Natural killer cell (primary cell): ENCODE measurements at regions not wholly inside any gene's neighbourhood (a gene's known extent, or its start where the extent isn't known, plus 50 kb on each side); places are given as distances from the start of the nearest gene placed in this dataset.
A peak's percentile ranks its signal among the peaks of the same experiment; 100 is the strongest.
"Not testable (repeated sequence)": the region's sequence is repeated elsewhere in the genome, so short reads cannot be mapped to it uniquely, and the experiment has no call there.

Source experiments
- ATAC-seq, 3 donors: fragments of 150-1000 bp in 2 of 3; fragments of 200-7000 bp in 1 of 3; cut with Tn5 transposase; 1 replicate in 1 of 3; 2 replicates in 2 of 3; pipeline ENCODE4 v1.10.0; 2021; ENCODE audit warnings: mild to moderate bottlenecking in 2 of 3, moderate library complexity in 2 of 3
- DNase-seq, 2 donors: peaks; one replicate each; pipeline versions ENCODE4 v3.0.0 to v3.0.0-alpha.2; 2013 to 2021; ENCODE audit warnings: mixed read lengths in 1 of 2
- H3K27ac ChIP-seq: one replicate; pipeline ENCODE4 v1.5.1; 2013; ENCODE audit warnings: mild to moderate bottlenecking, low read length
- H3K27me3 ChIP-seq: one replicate; pipeline ENCODE4 v1.6.1; 2013; ENCODE audit warnings: low read length; ENCODE audit not compliant: control insufficient read depth, insufficient read depth
- H3K36me3 ChIP-seq: one replicate; pipeline ENCODE4 v1.6.1; 2013; ENCODE audit warnings: low read length; ENCODE audit not compliant: control insufficient read depth, insufficient read depth
- H3K4me1 ChIP-seq: one replicate; pipeline ENCODE4 v1.6.1; 2013; ENCODE audit warnings: low read length; ENCODE audit not compliant: control insufficient read depth, insufficient read depth
- H3K4me3 ChIP-seq: one replicate; pipeline ENCODE4 v1.5.1; 2013; ENCODE audit warnings: low read length
- H3K9me3 ChIP-seq: one replicate; pipeline ENCODE4 v1.6.1; 2013; ENCODE audit warnings: low read length; ENCODE audit not compliant: control insufficient read depth, insufficient read depth
- H3K27ac Mint-ChIP-seq, 2 donors: one replicate each; pipeline ENCODE4 v1.8.0; 2022; ENCODE audit warnings: mild to moderate bottlenecking in 2 of 2, mixed read lengths in 2 of 2, moderate library complexity in 1 of 2
- H3K27me3 Mint-ChIP-seq, 2 donors: one replicate each; pipeline ENCODE4 v1.8.0; 2022; ENCODE audit warnings: low read depth in 2 of 2, mixed read lengths in 2 of 2
- H3K36me3 Mint-ChIP-seq: one replicate; pipeline ENCODE4 v1.8.0; 2022; ENCODE audit warnings: mixed read lengths
- H3K4me1 Mint-ChIP-seq, 2 donors: one replicate each; pipeline ENCODE4 v1.8.0; 2022; ENCODE audit warnings: mixed read lengths in 2 of 2
- H3K4me3 Mint-ChIP-seq: one replicate; pipeline ENCODE4 v1.8.0; 2022; ENCODE audit warnings: mild to moderate bottlenecking, moderate library complexity, mixed read lengths
- H3K9me3 Mint-ChIP-seq, 2 donors: one replicate each; pipeline ENCODE4 v1.8.0; 2022; ENCODE audit warnings: mixed read lengths in 2 of 2
- CTCF ChIP-seq: fragments of 200-600 bp; IDR thresholded peaks from one replicate; pipeline ENCODE4 v1.8.0; 2022; ENCODE audit warnings: antibody characterized with exemption
- WGBS: methylation state at CpG from one replicate; pipeline ENCODE4 v1.1.7; 2013; ENCODE audit warnings: missing lambda C conversion rate; ENCODE audit not compliant: insufficient coverage; 5-methylcytosine and 5-hydroxymethylcytosine counted together
- intact Hi-C: fragments of 100-400 bp; cut with micrococcal nuclease; formaldehyde crosslinking; loops from one replicate; pipeline ENCODE4 v1.14.2; 2022

GRCh38 chr10:33653584-33654367 lies 319.3 kb upstream of the NRP1 start:
- H3K9me3 ChIP-seq = no peaks in the 10 kb centered on the region
- no peaks in the 10 kb centered on the region for H3K36me3 ChIP-seq
- ATAC-seq = peak in 1 of 3 donors; percentile 59
- H3K4me1 ChIP-seq = peaks cover 29% of the 10 kb centered on the region
- no peak for TF ChIP-seq CTCF
- intact Hi-C loops = no loop called here
- H3K27me3 ChIP-seq = no peaks in the 10 kb centered on the region
- peaks cover 6% of the 10 kb centered on the region for H3K36me3 Mint-ChIP-seq
- 76% methylated on average over 6 of the region's 7 CpGs for WGBS
- H3K4me1 Mint-ChIP-seq = peaks cover 23 to 33% of the 10 kb centered on the region in 2 donors
- peaks cover 0 to 1% of the 10 kb centered on the region in 2 donors for H3K9me3 Mint-ChIP-seq
- no peak for DNase-seq
- H3K27me3 Mint-ChIP-seq = peaks cover 25 to 76% of the 10 kb centered on the region in 2 donors
- no peak overlapping the region for H3K27ac Mint-ChIP-seq
- no peak overlapping the region for H3K4me3 ChIP-seq
- peak overlapping the region; percentile 59 for H3K4me3 Mint-ChIP-seq
- H3K27ac ChIP-seq = no peak overlapping the region

- H3K36me3 Mint-ChIP-seq = peaks cover 6% of the 10 kb centered on the region
- peaks cover 23 to 33% of the 10 kb centered on the region in 2 donors for H3K4me1 Mint-ChIP-seq
- H3K27ac Mint-ChIP-seq = no peak overlapping the region
Observed at GRCh38 chr10:33652870-33653269, 318.4 kb upstream of the NRP1 start.

GRCh38 chr10:33650131-33650530 lies 315.7 kb upstream of the NRP1 start:
- H3K4me3 ChIP-seq, H3K27me3 ChIP-seq, ATAC-seq, H3K27ac Mint-ChIP-seq, H3K36me3 Mint-ChIP-seq, intact Hi-C loops, H3K27ac ChIP-seq, H3K9me3 Mint-ChIP-seq, H3K9me3 ChIP-seq, H3K4me3 Mint-ChIP-seq, DNase-seq, H3K36me3 ChIP-seq: not testable (repeated sequence)
- H3K27me3 Mint-ChIP-seq = peaks cover 27 to 55% of the 10 kb centered on the region in 2 donors
- H3K4me1 Mint-ChIP-seq = peaks cover 17 to 20% of the 10 kb centered on the region in 2 donors
- 60% methylated on average over 2 of the region's 2 CpGs for WGBS
- peaks cover 20% of the 10 kb centered on the region for H3K4me1 ChIP-seq

More at GRCh38 chr10:33652870-33653269, 318.4 kb upstream of the NRP1 start:
- DNase-seq (no peak), ATAC-seq (no peak)
- Histone ChIP-seq H3K4me1 (peaks cover 29% of the 10 kb centered on the region), H3K27ac (no peak overlapping the region), H3K36me3 (no peaks in the 10 kb centered on the region), H3K27me3 (no peaks in the 10 kb centered on the region), H3K9me3 (no peaks in the 10 kb centered on the region), H3K4me3 (no peak overlapping the region)
- WGBS = 98% methylated on average over 3 of the region's 3 CpGs
- intact Hi-C loops = no loop called here
- TF ChIP-seq CTCF = no peak
- H3K4me3 Mint-ChIP-seq = no peak overlapping the region
- H3K27me3 Mint-ChIP-seq = peaks cover 27 to 77% of the 10 kb centered on the region in 2 donors
- H3K9me3 Mint-ChIP-seq = peaks cover 0 to 3% of the 10 kb centered on the region in 2 donors

GRCh38 chr10:33643042-33643441 lies 308.6 kb upstream of the NRP1 start:
- no peak overlapping the region for H3K4me3 ChIP-seq
- no peak overlapping the region for H3K27ac ChIP-seq
- H3K4me1 ChIP-seq = no peaks in the 10 kb centered on the region
- intact Hi-C loops = no loop called here
- Mint-ChIP-seq H3K27ac (no peak overlapping the region), H3K4me1 (no peaks in the 10 kb centered on the region), H3K27me3 (peaks cover 9 to 33% of the 10 kb centered on the region in 2 donors), H3K36me3 (no peaks in the 10 kb centered on the region), H3K4me3 (no peak overlapping the region), H3K9me3 (no peaks in the 10 kb centered on the region)
- H3K27me3 ChIP-seq = no peaks in the 10 kb centered on the region
- TF ChIP-seq CTCF = no peak
- ATAC-seq = no peak
- H3K9me3 ChIP-seq = no peaks in the 10 kb centered on the region
- DNase-seq = no peak
- no peaks in the 10 kb centered on the region for H3K36me3 ChIP-seq
